Mesodermal cell (in vitro differentiated cells): ENCODE measurements at regions not wholly inside any gene's neighbourhood (a gene's known extent, or its start where the extent isn't known, plus 50 kb on each side); places are given as distances from the start of the nearest gene placed in this dataset.

Experiments
- H3K27ac ChIP-seq: 2 replicates; pipeline ENCODE4 v1.7.0; 2013; ENCODE audit warnings: mild to moderate bottlenecking, low read depth, low read length, moderate library complexity; ENCODE audit not compliant: severe bottlenecking
- H3K36me3 ChIP-seq: 2 replicates; pipeline ENCODE4 v1.7.1; 2013; ENCODE audit warnings: mild to moderate bottlenecking, low read length, moderate library complexity; ENCODE audit not compliant: control insufficient read depth, insufficient read depth
- H3K4me1 ChIP-seq: one replicate; pipeline ENCODE4 v1.7.1; 2013; ENCODE audit warnings: mild to moderate bottlenecking, low read length; ENCODE audit not compliant: insufficient read depth, control insufficient read depth, poor library complexity, severe bottlenecking
- H3K4me3 ChIP-seq: 2 replicates; pipeline ENCODE4 v1.7.0; 2013; ENCODE audit warnings: low read length, control low read depth, mild to moderate bottlenecking; ENCODE audit not compliant: insufficient read depth, poor library complexity, severe bottlenecking; ENCODE audit errors: extremely low read depth
- H3K9me3 ChIP-seq: 2 replicates; pipeline ENCODE4 v1.7.1; 2013; ENCODE audit warnings: mild to moderate bottlenecking, low read length, moderate library complexity; ENCODE audit not compliant: control insufficient read depth
- WGBS, 2 experiments: methylation state at CpG; one replicate each; pipeline ENCODE4 v1.1.5; 2013; ENCODE audit warnings: missing lambda C conversion rate in 2 of 2; ENCODE audit not compliant: insufficient coverage in 2 of 2; 5-methylcytosine and 5-hydroxymethylcytosine counted together

GRCh38 chr9:129391221-129391661, 213.2 kb upstream of the IER5L start:
- Histone ChIP-seq H3K27ac (no peak overlapping the region), H3K4me3 (no peak overlapping the region), H3K4me1 (no peaks in the 10 kb centered on the region), H3K9me3 (no peaks in the 10 kb centered on the region), H3K36me3 (no peaks in the 10 kb centered on the region)
- 81 to 87% methylated on average over 12 of the region's 12 CpGs for WGBS, 2 experiments

- Histone ChIP-seq H3K36me3 (no peaks in the 10 kb centered on the region), H3K27ac (no peak overlapping the region), H3K4me1 (no peaks in the 10 kb centered on the region), H3K9me3 (no peaks in the 10 kb centered on the region), H3K4me3 (no peak overlapping the region)
- WGBS, 2 experiments = 82 to 100% methylated on average over 1 of the region's 3 CpGs
These were observed 212.5 kb upstream of the IER5L start for GRCh38 chr9:129390541-129390940.

GRCh38 chr9:129387822-129388221, 209.8 kb upstream of the IER5L start:
- 74 to 86% methylated on average over 2 of the region's 3 CpGs for WGBS, 2 experiments
- no peaks in the 10 kb centered on the region for H3K9me3 ChIP-seq
- H3K36me3 ChIP-seq = no peaks in the 10 kb centered on the region
- H3K4me1 ChIP-seq = peaks cover 6% of the 10 kb centered on the region
- H3K27ac ChIP-seq = no peak overlapping the region
- H3K4me3 ChIP-seq = no peak overlapping the region

GRCh38 chr9:129386812-129387177, 208.7 kb upstream of the IER5L start:
- peaks cover 12% of the 10 kb centered on the region for H3K4me1 ChIP-seq
- no peaks in the 10 kb centered on the region for H3K9me3 ChIP-seq
- H3K27ac ChIP-seq = no peak overlapping the region
- H3K4me3 ChIP-seq = no peak overlapping the region
- WGBS, 2 experiments = 80 to 97% methylated on average over 2 to 5 of the region's 6 CpGs
- no peaks in the 10 kb centered on the region for H3K36me3 ChIP-seq

- Histone ChIP-seq H3K4me1 (peaks cover 12% of the 10 kb centered on the region), H3K4me3 (no peak overlapping the region), H3K27ac (no peak overlapping the region), H3K9me3 (no peaks in the 10 kb centered on the region), H3K36me3 (no peaks in the 10 kb centered on the region)
- 95 to 100% methylated on average over 9 to 10 of the region's 11 CpGs for WGBS, 2 experiments
These were observed 207.3 kb upstream of the IER5L start for GRCh38 chr9:129385211-129385934.

GRCh38 chr9:129384491-129385210, 206.6 kb upstream of the IER5L start:
- no peak overlapping the region for H3K4me3 ChIP-seq
- peaks cover 12% of the 10 kb centered on the region for H3K4me1 ChIP-seq
- no peaks in the 10 kb centered on the region for H3K9me3 ChIP-seq
- WGBS, 2 experiments = 92 to 96% methylated on average over 7 to 11 of the region's 11 CpGs
- H3K36me3 ChIP-seq = no peaks in the 10 kb centered on the region
- no peak overlapping the region for H3K27ac ChIP-seq

- Histone ChIP-seq H3K9me3 (no peaks in the 10 kb centered on the region), H3K36me3 (no peaks in the 10 kb centered on the region), H3K27ac (peak overlapping the region; percentile 16), H3K4me1 (peaks cover 12% of the 10 kb centered on the region), H3K4me3 (peak overlapping the region; percentile 33)
- 11 to 12% methylated on average over 50 of the region's 65 CpGs for WGBS, 2 experiments
These were observed 205.8 kb upstream of the IER5L start for GRCh38 chr9:129383561-129384490.

- Histone ChIP-seq H3K9me3 (no peaks in the 10 kb centered on the region), H3K4me1 (peaks cover 12% of the 10 kb centered on the region), H3K36me3 (no peaks in the 10 kb centered on the region), H3K27ac (no peak overlapping the region), H3K4me3 (peak overlapping the region; percentile 33)
- WGBS, 2 experiments = 28 to 30% methylated on average over 27 to 29 of the region's 29 CpGs
These were observed 205.0 kb upstream of the IER5L start for GRCh38 chr9:129383019-129383560.

- WGBS, 2 experiments = 86 to 90% methylated on average over 5 of the region's 5 CpGs
- H3K9me3 ChIP-seq = no peaks in the 10 kb centered on the region
- no peak overlapping the region for H3K27ac ChIP-seq
- H3K4me3 ChIP-seq = no peak overlapping the region
- no peaks in the 10 kb centered on the region for H3K36me3 ChIP-seq
- peaks cover 12% of the 10 kb centered on the region for H3K4me1 ChIP-seq
These were observed 204.4 kb upstream of the IER5L start for GRCh38 chr9:129382281-129383018.

GRCh38 chr9:129381481-129381957, 203.5 kb upstream of the IER5L start:
- H3K4me1 ChIP-seq = peaks cover 12% of the 10 kb centered on the region
- no peak overlapping the region for H3K27ac ChIP-seq
- H3K4me3 ChIP-seq = no peak overlapping the region
- WGBS, 2 experiments = 91 to 93% methylated on average over 8 to 12 of the region's 12 CpGs
- no peaks in the 10 kb centered on the region for H3K36me3 ChIP-seq
- H3K9me3 ChIP-seq = no peaks in the 10 kb centered on the region
